ENCODE measurements at regions not wholly inside any gene's neighbourhood (a gene's known extent, or its start where the extent isn't known, plus 50 kb on each side); places are given as distances from the start of the nearest gene placed in this dataset.

GRCh38 chr18:55012008-55012407 is 52.7 kb upstream of the CCDC68 start:
- TF ChIP-seq POLR2AphosphoS5 (IDR thresholded peaks at IDR 0.05; ENCODE audit: low read depth, low read length) (no peak), SPI1 (IDR thresholded peaks at IDR 0.05; ENCODE audit: low read depth, low read length) (no peak)
